ENCODE measurements at regions not wholly inside any gene's neighbourhood (a gene's known extent, or its start where the extent isn't known, plus 50 kb on each side); places are given as distances from the start of the nearest gene placed in this dataset.

DNA sequence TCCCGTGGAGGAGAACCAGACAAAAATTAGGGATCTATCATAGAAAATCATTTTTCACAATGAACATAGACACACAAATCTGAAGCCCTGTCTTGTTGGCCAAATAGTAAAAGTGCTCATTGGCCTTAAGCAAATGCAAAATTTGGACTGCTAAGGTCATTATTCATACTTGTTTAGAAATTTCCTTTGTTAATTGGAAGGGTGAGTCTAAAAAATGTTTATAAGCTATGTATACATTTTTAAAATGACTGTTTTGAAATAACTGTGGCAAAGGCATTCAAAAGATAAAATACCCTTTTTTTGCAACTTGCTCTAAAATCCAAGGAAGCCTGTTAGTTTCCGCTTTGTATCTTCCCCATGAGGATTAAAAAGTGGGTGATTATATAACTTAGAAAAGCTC is 195.0 kb downstream of the ZNF330 start:
- TF ChIP-seq, protein P1, sequence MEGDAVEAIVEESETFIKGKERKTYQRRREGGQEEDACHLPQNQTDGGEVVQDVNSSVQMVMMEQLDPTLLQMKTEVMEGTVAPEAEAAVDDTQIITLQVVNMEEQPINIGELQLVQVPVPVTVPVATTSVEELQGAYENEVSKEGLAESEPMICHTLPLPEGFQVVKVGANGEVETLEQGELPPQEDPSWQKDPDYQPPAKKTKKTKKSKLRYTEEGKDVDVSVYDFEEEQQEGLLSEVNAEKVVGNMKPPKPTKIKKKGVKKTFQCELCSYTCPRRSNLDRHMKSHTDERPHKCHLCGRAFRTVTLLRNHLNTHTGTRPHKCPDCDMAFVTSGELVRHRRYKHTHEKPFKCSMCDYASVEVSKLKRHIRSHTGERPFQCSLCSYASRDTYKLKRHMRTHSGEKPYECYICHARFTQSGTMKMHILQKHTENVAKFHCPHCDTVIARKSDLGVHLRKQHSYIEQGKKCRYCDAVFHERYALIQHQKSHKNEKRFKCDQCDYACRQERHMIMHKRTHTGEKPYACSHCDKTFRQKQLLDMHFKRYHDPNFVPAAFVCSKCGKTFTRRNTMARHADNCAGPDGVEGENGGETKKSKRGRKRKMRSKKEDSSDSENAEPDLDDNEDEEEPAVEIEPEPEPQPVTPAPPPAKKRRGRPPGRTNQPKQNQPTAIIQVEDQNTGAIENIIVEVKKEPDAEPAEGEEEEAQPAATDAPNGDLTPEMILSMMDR (IDR thresholded peaks at IDR 0.05), result no peak
- no peak for TF ChIP-seq ZFX (IDR thresholded peaks at IDR 0.05; ENCODE audit: borderline replicate concordance)
